Right renal pelvis (tissue), 4 donors: ENCODE measurements at regions not wholly inside any gene's neighbourhood (a gene's known extent, or its start where the extent isn't known, plus 50 kb on each side); places are given as distances from the start of the nearest gene placed in this dataset.

ENCODE experiments used
- DNase-seq, 4 donors: peaks; one replicate each; pipeline ENCODE4 v3.0.0-alpha.2; 2013; ENCODE audit warnings: low read depth in 4 of 4, low spot score in 3 of 4, missing footprints in 1 of 4

- no peak for DNase-seq
These were observed 62.2 kb upstream of the SLC22A16 start for GRCh38 chr6:110538416-110539160.

- DNase-seq = no peak
These were observed 61.1 kb upstream of the SLC22A16 start for GRCh38 chr6:110537208-110538123.

- no peak for DNase-seq
These were observed 58.5 kb upstream of the SLC22A16 start for GRCh38 chr6:110534731-110535492.

GRCh38 chr6:110532431-110532830 lies 56.0 kb upstream of the SLC22A16 start:
- DNase-seq = no peak

GRCh38 chr6:110530671-110531070 lies 54.3 kb upstream of the SLC22A16 start:
- DNase-seq = no peak

- no peak for DNase-seq
These were observed 53.5 kb upstream of the SLC22A16 start for GRCh38 chr6:110529907-110530306.

- no peak for DNase-seq
These were observed 52.9 kb upstream of the SLC22A16 start for GRCh38 chr6:110529355-110529754.

- DNase-seq = no peak
These were observed 52.5 kb upstream of the SLC22A16 start for GRCh38 chr6:110528930-110529325.

GRCh38 chr6:110528101-110528929 lies 51.9 kb upstream of the SLC22A16 start:
- peak; percentile 54 to 68 (median 66) for DNase-seq

- DNase-seq = no peak
These were observed 51.1 kb upstream of the SLC22A16 start for GRCh38 chr6:110527516-110527915.

- no peak for DNase-seq
These were observed 50.3 kb upstream of the SLC22A16 start for GRCh38 chr6:110526726-110527125.
